Activated CD4-positive, alpha-beta T cell treated with anti-CD3 and anti-CD28 coated beads, Interleukin-2, amount 10 ng/mL, durations not matched to agents 24 days and 14 days (primary cell): ENCODE measurements at regions not wholly inside any gene's neighbourhood (a gene's known extent, or its start where the extent isn't known, plus 50 kb on each side); places are given as distances from the start of the nearest gene placed in this dataset.

Experiments
- DNase-seq: peaks from one replicate; pipeline ENCODE4 v3.0.0; 2022
- H3K27ac Mint-ChIP-seq: one replicate; pipeline ENCODE4 v1.8.0; 2022; ENCODE audit warnings: mild to moderate bottlenecking, mixed read lengths
- H3K27me3 Mint-ChIP-seq: one replicate; pipeline ENCODE4 v1.8.0; 2022; ENCODE audit warnings: mixed read lengths
- H3K36me3 Mint-ChIP-seq: one replicate; pipeline ENCODE4 v1.8.0; 2022; ENCODE audit warnings: low read depth, mild to moderate bottlenecking, mixed read lengths
- H3K4me1 Mint-ChIP-seq: one replicate; pipeline ENCODE4 v1.8.0; 2021; ENCODE audit warnings: mixed read lengths
- H3K4me3 Mint-ChIP-seq: one replicate; pipeline ENCODE4 v1.8.0; 2022; ENCODE audit warnings: mild to moderate bottlenecking, moderate library complexity, mixed read lengths
- H3K9me3 Mint-ChIP-seq: one replicate; pipeline ENCODE4 v1.8.0; 2021; ENCODE audit warnings: mixed read lengths
- intact Hi-C: fragments of 100-400 bp; cut with micrococcal nuclease; formaldehyde crosslinking; loops from one replicate; pipeline ENCODE4 v1.15.1; 2023

DNA sequence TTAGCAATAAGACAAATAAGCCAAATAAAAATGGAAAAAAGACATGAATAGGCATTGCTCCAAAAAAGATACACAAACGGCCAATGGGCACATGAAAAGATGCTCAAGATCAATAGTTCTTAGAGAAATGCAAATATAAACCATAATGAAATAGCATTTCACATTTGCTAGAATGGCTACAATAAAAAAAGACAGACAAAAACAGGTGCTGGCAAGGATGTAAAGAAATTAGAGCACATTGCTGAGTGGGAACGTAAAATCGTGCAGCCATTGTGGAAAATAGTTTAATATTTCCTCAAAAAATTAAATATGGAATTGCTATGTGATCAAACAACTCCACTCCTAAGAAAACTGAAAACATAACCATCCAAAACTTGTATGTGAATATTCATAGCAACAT is 160.0 kb upstream of the SPATS2L start:
- no peak for DNase-seq
- intact Hi-C loops, result no loop called here
- no peaks in the 10 kb centered on the region for H3K36me3 Mint-ChIP-seq
- peaks cover 11% of the 10 kb centered on the region for H3K9me3 Mint-ChIP-seq
- H3K4me3 Mint-ChIP-seq, result no peak overlapping the region
- no peak overlapping the region for H3K27ac Mint-ChIP-seq
- H3K4me1 Mint-ChIP-seq, result no peaks in the 10 kb centered on the region
- H3K27me3 Mint-ChIP-seq, result peaks cover 2% of the 10 kb centered on the region

DNA sequence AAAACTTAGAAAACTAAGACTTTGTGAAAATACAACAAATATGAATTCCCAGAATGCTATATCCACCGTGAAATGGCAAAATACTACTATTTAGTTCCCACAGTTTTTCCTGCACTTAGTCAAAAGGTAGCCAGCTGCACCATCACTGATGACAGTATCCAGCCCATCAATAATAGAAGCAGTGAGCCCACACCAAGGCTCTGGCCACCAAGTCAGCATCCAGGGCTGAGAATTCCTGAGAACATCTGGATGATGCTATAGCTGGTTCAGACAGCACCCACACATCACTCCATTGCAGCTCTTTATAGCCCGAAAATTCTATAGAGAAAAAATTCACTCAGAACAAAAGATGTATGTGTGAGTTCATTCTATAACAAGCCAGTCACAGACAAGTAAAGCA is 159.1 kb upstream of the SPATS2L start:
- Mint-ChIP-seq H3K27ac (no peak overlapping the region), H3K4me1 (no peaks in the 10 kb centered on the region), H3K4me3 (no peak overlapping the region), H3K9me3 (peaks cover 11% of the 10 kb centered on the region), H3K36me3 (no peaks in the 10 kb centered on the region), H3K27me3 (peaks cover 2% of the 10 kb centered on the region)
- intact Hi-C loops, result no loop called here
- no peak for DNase-seq

DNA sequence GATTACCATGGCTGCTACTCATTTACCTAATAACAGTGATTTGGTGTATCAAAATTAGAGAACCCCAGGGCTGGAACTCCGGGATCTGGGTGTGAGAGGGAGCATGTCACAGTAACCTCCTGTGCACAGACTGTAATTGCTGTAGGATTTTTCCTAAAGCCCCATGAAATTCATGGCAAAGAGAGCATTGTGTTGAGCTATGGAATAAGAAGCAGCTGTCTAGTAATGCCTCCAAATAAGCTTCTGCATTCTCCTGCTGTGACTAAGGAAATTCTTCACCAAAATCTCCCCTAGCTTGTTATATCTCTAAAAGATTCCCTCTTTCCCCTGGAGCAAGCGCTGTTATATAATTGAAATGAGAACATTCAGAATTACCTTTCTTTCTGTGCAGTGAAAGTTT is 158.1 kb upstream of the SPATS2L start:
- intact Hi-C loops, result no loop called here
- H3K36me3 Mint-ChIP-seq, result no peaks in the 10 kb centered on the region
- no peak overlapping the region for H3K4me3 Mint-ChIP-seq
- H3K9me3 Mint-ChIP-seq, result peaks cover 15% of the 10 kb centered on the region
- peaks cover 2% of the 10 kb centered on the region for H3K27me3 Mint-ChIP-seq
- DNase-seq, result no peak
- no peaks in the 10 kb centered on the region for H3K4me1 Mint-ChIP-seq
- no peak overlapping the region for H3K27ac Mint-ChIP-seq

DNA sequence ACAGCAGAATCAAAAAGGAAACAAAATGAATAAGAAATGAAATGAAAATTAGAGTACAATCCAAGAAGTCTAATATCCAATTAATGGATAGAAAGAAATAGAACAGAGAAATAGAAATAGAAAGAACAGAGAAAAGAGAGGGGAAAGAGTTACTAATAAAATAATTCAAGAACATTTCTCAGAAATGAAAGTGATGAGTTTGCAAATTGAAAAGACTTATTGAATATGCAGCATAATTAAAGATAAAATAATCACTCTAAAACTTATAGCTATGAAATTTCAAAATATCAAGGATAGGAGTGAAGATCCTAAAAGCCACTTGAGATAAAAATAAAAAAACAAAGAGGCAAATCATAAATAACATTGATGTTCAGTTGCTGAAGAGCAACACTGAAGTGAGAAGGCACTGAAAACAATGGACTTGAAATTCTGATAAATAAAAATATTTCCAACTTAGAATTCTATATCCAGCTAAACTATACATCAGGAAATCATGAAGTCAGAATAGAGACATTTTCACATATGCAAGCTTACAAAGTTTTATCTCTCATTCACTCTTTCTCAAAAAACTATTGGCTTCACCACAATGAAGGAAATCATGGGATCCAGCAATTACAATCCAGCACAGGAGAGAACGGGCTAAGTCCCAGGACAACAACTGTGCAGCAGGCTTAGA is 155.9 kb upstream of the SPATS2L start:
- no peaks in the 10 kb centered on the region for H3K36me3 Mint-ChIP-seq
- H3K9me3 Mint-ChIP-seq, result peaks cover 10% of the 10 kb centered on the region
- no peaks in the 10 kb centered on the region for H3K4me1 Mint-ChIP-seq
- no peak for DNase-seq
- peaks cover 2% of the 10 kb centered on the region for H3K27me3 Mint-ChIP-seq
- H3K27ac Mint-ChIP-seq, result no peak overlapping the region
- intact Hi-C loops, result no loop called here
- no peak overlapping the region for H3K4me3 Mint-ChIP-seq

DNA sequence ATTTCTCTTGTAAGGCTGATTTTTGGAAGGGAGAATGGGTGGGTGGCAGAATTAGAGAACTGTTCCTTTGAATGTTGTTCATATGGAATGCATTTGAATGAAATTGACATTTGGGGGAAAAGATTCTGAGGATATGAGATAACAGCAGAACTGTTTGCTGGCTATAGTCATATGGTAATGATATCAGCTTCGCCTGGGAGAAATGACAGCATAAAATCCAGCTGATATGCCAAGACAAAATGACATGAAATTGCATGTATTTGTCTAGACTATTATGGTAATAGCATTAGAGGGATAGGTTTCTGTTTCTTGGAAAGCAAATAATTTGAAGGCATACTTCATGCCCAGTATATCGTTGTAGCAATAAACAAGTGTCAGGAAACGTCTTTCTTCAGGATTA is 150.8 kb upstream of the SPATS2L start:
- H3K27me3 Mint-ChIP-seq, result no peaks in the 10 kb centered on the region
- H3K36me3 Mint-ChIP-seq, result no peaks in the 10 kb centered on the region
- DNase-seq, result no peak
- intact Hi-C loops, result no loop called here
- H3K4me1 Mint-ChIP-seq, result peaks cover 2% of the 10 kb centered on the region
- H3K4me3 Mint-ChIP-seq, result no peak overlapping the region
- H3K27ac Mint-ChIP-seq, result no peak overlapping the region
- H3K9me3 Mint-ChIP-seq, result peaks cover 4% of the 10 kb centered on the region

DNA sequence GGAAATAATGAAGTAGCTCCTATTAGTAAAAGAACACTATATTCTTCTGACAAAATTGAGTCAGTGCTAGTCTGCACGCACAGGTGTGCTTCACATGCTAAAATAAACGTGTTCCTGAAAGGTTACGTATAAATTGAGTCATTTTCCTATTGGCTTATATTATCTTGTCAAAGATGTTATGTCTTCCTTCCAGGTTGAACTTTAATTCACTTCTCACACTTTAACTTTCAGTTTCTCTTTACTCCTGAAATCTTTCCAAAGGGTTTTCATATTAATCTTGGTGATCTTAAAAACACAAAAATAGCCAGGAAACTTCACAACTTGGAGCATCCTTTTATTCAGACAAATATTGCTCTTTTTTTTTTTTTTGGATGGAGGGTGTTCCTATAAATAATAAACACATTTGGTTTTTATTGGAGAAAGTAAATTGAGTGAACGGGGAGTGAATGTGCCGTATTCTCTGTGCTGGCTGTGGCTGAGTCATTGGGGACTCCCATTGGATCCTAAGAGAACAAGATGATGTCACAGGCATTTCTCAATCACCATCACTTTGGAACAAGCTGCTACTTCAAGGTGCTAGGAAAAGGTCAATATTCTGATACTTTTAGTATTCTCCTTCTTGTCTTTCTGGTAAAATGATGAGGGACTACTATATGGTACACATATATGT is 150.2 kb upstream of the SPATS2L start:
- no peak for DNase-seq
- intact Hi-C loops, result no loop called here
- Mint-ChIP-seq H3K27me3 (no peaks in the 10 kb centered on the region), H3K27ac (no peak overlapping the region), H3K4me3 (no peak overlapping the region), H3K9me3 (peaks cover 4% of the 10 kb centered on the region), H3K4me1 (peaks cover 2% of the 10 kb centered on the region), H3K36me3 (no peaks in the 10 kb centered on the region)

DNA sequence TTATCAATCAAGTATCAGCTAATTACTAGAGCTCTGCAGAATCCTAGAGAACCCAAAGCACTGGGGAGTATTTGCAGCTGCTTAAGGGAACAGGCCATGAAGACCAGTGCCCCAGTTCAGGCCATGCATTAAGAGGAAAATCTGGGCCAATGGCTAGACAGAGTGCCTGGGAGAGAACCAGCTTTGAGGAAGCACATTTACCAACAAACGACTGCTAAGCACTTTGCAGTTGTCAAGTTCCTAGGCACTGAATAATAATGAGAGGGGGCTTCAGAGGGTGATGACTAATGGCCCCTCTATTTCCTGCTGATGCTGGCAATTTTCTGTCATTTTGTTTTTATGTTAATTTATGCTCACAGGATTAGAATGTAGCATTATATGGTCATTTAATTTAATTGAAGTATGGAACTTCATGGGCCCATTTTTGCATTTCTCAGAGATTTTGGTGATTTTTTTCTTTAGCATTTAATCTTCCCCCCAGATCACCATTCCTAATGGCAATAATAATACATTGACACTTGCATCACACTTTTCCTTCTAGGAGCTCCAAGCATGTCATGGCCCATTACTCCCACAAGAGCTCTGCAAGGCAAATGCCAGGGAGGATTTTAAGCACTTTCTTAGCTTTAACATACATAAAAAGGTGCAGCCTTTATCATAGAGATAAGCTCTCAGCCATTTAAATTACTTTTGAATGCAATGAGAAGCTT is 147.7 kb upstream of the SPATS2L start:
- intact Hi-C loops, result no loop called here

DNA sequence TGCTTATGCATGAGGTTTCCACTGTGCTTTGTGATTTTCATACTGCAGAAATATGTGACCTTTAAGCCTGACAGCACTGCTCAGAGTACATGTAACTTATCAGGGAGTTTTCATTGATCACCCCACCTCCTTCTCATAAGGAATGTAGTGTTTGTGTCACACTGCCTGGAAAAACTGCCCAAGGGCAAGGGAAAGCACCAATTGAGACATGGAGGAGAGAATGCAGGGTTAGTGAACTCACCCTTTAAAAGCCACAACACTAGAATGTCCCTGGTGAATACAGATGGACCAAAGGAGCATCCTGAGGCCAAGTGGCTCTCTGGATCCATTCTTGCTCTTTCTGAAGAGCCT is 147.2 kb upstream of the SPATS2L start:
- no peak for DNase-seq
- intact Hi-C loops, result no loop called here
- Mint-ChIP-seq H3K27ac (no peak overlapping the region), H3K4me3 (no peak overlapping the region), H3K9me3 (peaks cover 3% of the 10 kb centered on the region), H3K4me1 (peaks cover 2% of the 10 kb centered on the region), H3K36me3 (no peaks in the 10 kb centered on the region), H3K27me3 (no peaks in the 10 kb centered on the region)

More for the DNA sequence above, 147.7 kb upstream of the SPATS2L start:
- Mint-ChIP-seq H3K4me1 (peaks cover 2% of the 10 kb centered on the region), H3K36me3 (no peaks in the 10 kb centered on the region), H3K27me3 (no peaks in the 10 kb centered on the region), H3K9me3 (no peaks in the 10 kb centered on the region), H3K27ac (no peak overlapping the region), H3K4me3 (no peak overlapping the region)
- no peak for DNase-seq

DNA sequence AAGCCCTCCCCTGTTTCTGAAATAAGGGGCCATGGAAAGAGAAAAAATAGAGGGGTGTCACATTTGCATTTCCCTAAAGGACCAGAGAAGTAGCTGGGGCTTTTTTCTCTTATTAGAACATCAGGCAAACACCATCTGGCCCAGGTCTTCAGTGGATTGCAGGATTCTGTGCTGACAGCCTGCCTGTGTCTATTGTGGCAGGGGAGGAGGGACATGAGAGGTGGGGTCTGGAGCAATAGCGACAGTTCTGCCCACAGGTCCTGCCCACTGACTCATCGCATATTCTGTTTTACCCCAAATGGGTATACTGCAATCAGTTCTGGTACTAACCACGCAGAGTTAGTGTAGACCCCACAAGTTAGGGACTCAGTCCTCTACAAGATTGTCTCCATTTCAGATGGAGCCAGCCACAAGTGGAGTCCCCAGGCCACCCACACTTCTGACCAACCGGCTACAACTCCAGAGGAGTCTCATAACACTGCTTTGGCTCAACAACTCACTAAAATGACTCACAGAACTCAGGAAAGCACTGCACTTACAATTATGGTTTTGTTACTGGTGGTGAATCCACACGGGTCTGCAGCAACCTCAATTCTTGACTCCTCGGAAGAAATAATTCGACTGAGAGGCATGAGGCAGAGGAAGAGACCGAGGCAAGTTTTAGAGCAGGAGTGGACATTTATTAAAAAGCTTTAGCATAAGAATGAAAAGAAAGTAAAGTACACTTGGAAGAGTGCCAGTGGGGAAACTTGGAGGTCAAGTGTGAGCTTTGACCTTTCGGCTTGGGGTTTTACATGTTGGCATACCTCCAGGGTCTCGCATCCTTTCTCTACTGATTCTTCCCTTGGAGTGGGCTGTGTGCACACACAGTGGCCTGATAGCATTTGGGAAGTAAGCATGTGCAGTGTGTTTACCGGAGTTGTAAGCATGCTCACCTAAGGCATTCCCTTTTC is 146.4 kb upstream of the SPATS2L start:
- Mint-ChIP-seq H3K36me3 (no peaks in the 10 kb centered on the region), H3K4me3 (no peak overlapping the region), H3K9me3 (peaks cover 3% of the 10 kb centered on the region), H3K4me1 (peaks cover 2% of the 10 kb centered on the region), H3K27ac (no peak overlapping the region), H3K27me3 (no peaks in the 10 kb centered on the region)
- DNase-seq, result no peak
- intact Hi-C loops, result no loop called here

DNA sequence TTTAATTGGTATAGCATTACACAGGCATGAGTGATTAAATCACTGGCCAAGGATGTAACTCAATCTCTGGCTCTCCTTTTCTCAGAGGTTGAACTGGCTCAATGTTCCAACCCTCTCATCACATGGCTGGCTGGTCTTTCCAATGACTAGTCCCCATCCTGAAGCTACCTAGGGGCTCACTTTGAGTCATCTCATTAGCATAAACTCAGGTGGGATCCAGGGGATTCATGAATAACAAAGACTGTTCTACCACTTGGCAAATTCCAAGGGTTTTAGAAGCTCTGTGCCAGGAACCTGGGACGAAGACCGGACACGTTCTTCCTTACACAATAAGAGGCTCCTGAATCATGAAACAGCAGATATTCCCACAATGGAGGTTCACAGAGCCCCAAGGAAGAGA is 145.0 kb upstream of the SPATS2L start:
- Mint-ChIP-seq H3K36me3 (no peaks in the 10 kb centered on the region), H3K27ac (no peak overlapping the region), H3K4me3 (no peak overlapping the region), H3K9me3 (peaks cover 3% of the 10 kb centered on the region), H3K27me3 (peaks cover 4% of the 10 kb centered on the region), H3K4me1 (no peaks in the 10 kb centered on the region)
- DNase-seq, result no peak
- intact Hi-C loops, result no loop called here

DNA sequence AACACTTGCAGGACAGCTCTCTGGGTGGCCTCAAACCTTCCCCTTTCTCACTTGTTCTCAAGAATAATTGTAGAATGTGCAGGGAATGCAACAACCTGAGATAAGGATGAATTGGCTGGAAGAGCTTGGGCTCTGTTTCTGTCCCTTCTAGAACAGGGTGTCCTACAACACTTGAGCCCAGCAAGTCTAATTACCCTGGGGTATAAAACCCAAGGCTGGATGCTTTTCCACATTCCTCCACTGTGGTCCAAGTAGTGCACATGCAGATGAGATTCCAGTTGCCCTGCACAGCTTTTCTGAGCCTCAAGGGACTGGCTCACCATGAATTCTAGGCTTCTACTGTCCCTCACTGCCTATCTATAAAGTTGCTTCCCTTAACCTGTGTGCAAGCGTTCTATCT is 140.8 kb upstream of the SPATS2L start:
- Mint-ChIP-seq H3K9me3 (peaks cover 3% of the 10 kb centered on the region), H3K36me3 (no peaks in the 10 kb centered on the region), H3K27me3 (peaks cover 20% of the 10 kb centered on the region), H3K4me3 (no peak overlapping the region), H3K27ac (no peak overlapping the region), H3K4me1 (no peaks in the 10 kb centered on the region)
- DNase-seq, result no peak
- intact Hi-C loops, result no loop called here

DNA sequence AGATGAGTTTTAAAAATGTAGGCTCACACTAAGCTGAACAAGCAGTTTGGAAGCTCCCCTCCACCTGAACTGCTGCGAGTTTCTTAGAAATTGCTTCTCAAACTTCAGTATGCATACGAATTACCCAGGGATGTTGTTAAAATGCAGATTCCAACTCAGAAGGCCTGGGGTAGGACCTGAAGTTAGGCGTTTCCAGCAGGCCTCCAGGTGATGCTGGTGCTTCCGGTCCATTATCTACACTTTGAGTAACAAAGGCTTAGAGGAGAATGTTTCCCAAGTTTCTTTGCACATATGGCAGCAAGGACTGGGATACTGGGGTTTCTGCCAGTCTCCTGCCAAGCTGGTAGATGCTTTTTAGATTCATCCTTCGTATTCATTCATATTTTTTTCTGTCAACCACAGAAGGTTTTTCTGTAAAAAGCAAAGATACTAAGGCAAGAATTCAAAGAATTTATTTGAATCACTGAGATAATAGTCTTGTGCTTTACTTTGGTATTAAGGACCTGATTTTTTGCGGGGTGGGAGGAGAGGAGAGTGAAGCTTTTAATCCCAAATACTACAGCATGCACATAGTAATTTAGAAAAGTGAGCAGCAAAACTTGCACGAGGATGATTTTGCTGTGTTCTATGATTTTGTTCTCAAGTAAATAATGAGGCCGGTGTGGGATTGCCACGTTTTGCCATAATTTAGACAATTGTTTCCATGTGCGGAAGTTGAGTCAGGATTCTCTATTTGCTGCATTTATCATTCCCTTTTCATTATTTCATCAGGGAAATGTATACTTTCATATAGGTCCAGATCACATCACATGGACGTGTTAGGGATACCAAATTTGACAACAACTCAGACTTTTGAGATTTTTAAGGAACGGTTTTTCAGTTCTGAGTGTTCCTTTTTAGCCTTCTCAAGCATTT is 137.6 kb upstream of the SPATS2L start:
- Mint-ChIP-seq H3K4me1 (no peaks in the 10 kb centered on the region), H3K27ac (no peak overlapping the region), H3K27me3 (peaks cover 22% of the 10 kb centered on the region), H3K9me3 (peaks cover 2% of the 10 kb centered on the region), H3K36me3 (no peaks in the 10 kb centered on the region), H3K4me3 (no peak overlapping the region)
- intact Hi-C loops, result no loop called here
- DNase-seq, result no peak

DNA sequence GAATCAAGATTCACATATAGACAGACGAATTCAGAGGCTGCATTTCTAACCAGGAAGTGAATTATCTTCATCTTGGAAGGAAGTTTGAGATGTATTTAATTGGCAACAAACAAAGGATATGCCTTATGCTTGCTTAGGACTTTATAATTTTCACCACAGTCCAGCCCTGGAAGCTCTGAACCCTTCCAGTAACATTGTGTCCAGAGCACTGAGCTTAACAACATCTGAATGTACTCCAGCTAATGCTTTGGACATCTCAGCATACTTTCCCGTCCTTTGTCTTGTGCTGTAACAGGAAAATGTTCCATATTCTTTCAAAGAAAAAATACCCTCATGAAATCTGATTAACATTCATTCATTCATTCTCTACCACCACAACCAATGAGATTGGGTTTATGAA is 136.3 kb upstream of the SPATS2L start:
- no peak for DNase-seq
- no peak overlapping the region for H3K4me3 Mint-ChIP-seq
- H3K27me3 Mint-ChIP-seq, result peaks cover 22% of the 10 kb centered on the region
- intact Hi-C loops, result no loop called here
- H3K27ac Mint-ChIP-seq, result no peak overlapping the region
- no peaks in the 10 kb centered on the region for H3K9me3 Mint-ChIP-seq
- no peaks in the 10 kb centered on the region for H3K36me3 Mint-ChIP-seq
- no peaks in the 10 kb centered on the region for H3K4me1 Mint-ChIP-seq
